ENCODE measurements at regions not wholly inside any gene's neighbourhood (a gene's known extent, or its start where the extent isn't known, plus 50 kb on each side); places are given as distances from the start of the nearest gene placed in this dataset.
"Not testable (repeated sequence)": the region's sequence is repeated elsewhere in the genome, so short reads cannot be mapped to it uniquely, and the experiment has no call there.

GRCh38 chr4:116097353-116097752 is 983.9 kb upstream of the NDST4 start:
- not testable (repeated sequence) for TF ChIP-seq CTCF (IDR thresholded peaks at IDR 0.05; ENCODE audit: poor library complexity); EZH2 (IDR thresholded peaks at IDR 0.05; ENCODE audit: borderline replicate concordance); EZH2phosphoT487 (IDR thresholded peaks at IDR 0.05; ENCODE audit: low read depth, severe bottlenecking, unreplicated experiment)

Measured in hepatocyte (in vitro differentiated cells).